Neutrophil (primary cell): ENCODE measurements at regions not wholly inside any gene's neighbourhood (a gene's known extent, or its start where the extent isn't known, plus 50 kb on each side); places are given as distances from the start of the nearest gene placed in this dataset.
"Not testable (repeated sequence)": the region's sequence is repeated elsewhere in the genome, so short reads cannot be mapped to it uniquely, and the experiment has no call there.

Source experiments
- H3K27ac ChIP-seq: fragments of 200-600 bp; sonication (generic); 2 replicates; pipeline ENCODE4 v1.5.1; 2016; ENCODE audit warnings: mild to moderate bottlenecking, moderate library complexity
- H3K27me3 ChIP-seq: fragments of 200-600 bp; sonication (generic); 2 replicates; pipeline ENCODE4 v1.6.0; 2016; ENCODE audit warnings: mild to moderate bottlenecking
- H3K36me3 ChIP-seq: fragments of 200-600 bp; sonication (generic); 2 replicates; pipeline ENCODE4 v1.5.1; 2017
- H3K4me1 ChIP-seq, 2 experiments: fragments of 200-600 bp in 1 of 2; sonication (generic) in 1 of 2; 1 replicate in 1 of 2; 2 replicates in 1 of 2; pipeline versions ENCODE4 v1.5.1 to v1.6.1; 2013 to 2016; ENCODE audit warnings: low read depth in 1 of 2, low read length in 1 of 2, mild to moderate bottlenecking in 1 of 2, moderate library complexity in 1 of 2; ENCODE audit not compliant: control insufficient read depth in 1 of 2, insufficient read depth in 1 of 2
- H3K4me3 ChIP-seq, 2 experiments: fragments of 200-600 bp in 1 of 2; sonication (generic) in 1 of 2; 1 replicate in 1 of 2; 2 replicates in 1 of 2; pipeline ENCODE4 v1.5.1; 2013 to 2016; ENCODE audit warnings: low read depth in 1 of 2, low read length in 1 of 2, mild to moderate bottlenecking in 1 of 2, moderate library complexity in 1 of 2
- H3K9me3 ChIP-seq: fragments of 200-600 bp; sonication (generic); 2 replicates; pipeline ENCODE4 v1.5.1; 2016
- TF ChIP-seq, protein P1 (sequence below): fragments of 200-600 bp; sonication (generic); IDR thresholded peaks from 2 replicates; pipeline ENCODE4 v1.5.1; 2016; ENCODE audit warnings: antibody characterized with exemption

GRCh38 chr2:9722451-9722850 is 91.7 kb upstream of the YWHAQ start:
- no peak overlapping the region for H3K27ac ChIP-seq
- H3K4me3 ChIP-seq: no peak overlapping the region
- H3K9me3 ChIP-seq: no peaks in the 10 kb centered on the region
- H3K27me3 ChIP-seq: no peaks in the 10 kb centered on the region
- no peaks in the 10 kb centered on the region for H3K4me1 ChIP-seq
- TF ChIP-seq, protein P1, sequence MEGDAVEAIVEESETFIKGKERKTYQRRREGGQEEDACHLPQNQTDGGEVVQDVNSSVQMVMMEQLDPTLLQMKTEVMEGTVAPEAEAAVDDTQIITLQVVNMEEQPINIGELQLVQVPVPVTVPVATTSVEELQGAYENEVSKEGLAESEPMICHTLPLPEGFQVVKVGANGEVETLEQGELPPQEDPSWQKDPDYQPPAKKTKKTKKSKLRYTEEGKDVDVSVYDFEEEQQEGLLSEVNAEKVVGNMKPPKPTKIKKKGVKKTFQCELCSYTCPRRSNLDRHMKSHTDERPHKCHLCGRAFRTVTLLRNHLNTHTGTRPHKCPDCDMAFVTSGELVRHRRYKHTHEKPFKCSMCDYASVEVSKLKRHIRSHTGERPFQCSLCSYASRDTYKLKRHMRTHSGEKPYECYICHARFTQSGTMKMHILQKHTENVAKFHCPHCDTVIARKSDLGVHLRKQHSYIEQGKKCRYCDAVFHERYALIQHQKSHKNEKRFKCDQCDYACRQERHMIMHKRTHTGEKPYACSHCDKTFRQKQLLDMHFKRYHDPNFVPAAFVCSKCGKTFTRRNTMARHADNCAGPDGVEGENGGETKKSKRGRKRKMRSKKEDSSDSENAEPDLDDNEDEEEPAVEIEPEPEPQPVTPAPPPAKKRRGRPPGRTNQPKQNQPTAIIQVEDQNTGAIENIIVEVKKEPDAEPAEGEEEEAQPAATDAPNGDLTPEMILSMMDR: no peak
- H3K36me3 ChIP-seq: no peaks in the 10 kb centered on the region

DNA sequence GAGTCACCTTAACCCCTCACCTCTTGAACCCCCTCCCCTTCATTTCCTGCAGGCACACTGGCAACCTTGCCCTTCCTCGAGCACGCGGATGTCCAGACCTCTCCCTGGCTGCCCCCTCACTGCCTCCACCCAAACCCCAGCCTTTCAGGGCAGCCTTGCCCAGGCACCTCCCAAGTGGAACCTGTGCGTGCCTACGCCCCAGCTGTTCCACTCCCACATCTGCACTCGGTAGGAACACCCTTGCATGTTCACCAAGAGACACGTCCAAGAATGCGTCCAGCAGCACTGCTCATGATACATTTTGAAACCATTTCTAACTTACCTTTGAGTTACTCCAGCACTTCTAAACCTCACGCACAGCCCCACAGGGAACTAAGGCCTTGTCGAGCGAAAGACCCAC is 93.8 kb upstream of the YWHAQ start:
- Histone ChIP-seq H3K9me3 (no peaks in the 10 kb centered on the region), H3K4me1 (no peaks in the 10 kb centered on the region), H3K27me3 (no peaks in the 10 kb centered on the region), H3K27ac (no peak overlapping the region), H3K4me3 (no peak overlapping the region), H3K36me3 (no peaks in the 10 kb centered on the region)
- TF ChIP-seq, protein P1: no peak

DNA sequence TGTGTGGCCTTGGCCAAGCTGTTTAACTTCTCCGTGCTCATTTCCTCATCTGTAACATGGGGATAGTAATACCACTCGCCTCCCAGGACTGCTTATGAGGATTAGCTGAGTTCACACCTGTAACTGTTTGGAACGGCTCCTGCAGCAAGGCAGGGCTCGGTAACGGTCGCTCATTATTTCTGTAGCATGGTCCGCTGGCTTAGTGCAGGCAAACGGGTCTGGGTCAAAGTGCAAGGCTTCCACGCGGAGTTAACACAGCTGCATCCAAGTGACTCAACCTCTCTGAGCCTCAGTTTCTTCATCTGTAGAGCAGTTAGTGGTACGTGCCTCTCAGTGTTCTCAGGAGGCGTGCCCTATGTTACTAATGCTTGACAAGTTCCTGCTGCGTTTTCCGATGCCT is 94.3 kb upstream of the YWHAQ start:
- no peaks in the 10 kb centered on the region for H3K36me3 ChIP-seq
- no peak overlapping the region for H3K27ac ChIP-seq
- H3K9me3 ChIP-seq: no peaks in the 10 kb centered on the region
- H3K27me3 ChIP-seq: no peaks in the 10 kb centered on the region
- no peaks in the 10 kb centered on the region for H3K4me1 ChIP-seq
- TF ChIP-seq, protein P1: no peak
- H3K4me3 ChIP-seq: no peak overlapping the region

DNA sequence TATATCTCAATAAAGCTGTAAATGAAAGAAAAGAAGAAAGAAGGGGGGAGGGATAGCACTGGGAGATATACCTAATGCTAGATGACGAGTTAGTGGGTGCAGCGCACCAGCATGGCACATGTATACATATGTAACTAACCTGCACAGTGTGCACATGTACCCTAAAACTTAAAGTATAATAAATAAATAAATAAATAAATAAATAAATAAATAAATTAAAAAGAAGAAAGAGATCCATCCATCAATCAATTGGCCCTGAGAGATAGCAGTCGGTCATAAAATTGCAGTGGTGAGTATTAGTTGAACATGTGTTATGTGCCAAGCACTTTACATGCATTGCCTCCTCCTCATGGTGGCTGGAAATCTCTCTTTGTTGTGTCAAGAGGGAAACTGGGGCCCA is 95.2 kb upstream of the YWHAQ start:
- not testable (repeated sequence) for H3K27ac ChIP-seq, H3K9me3 ChIP-seq, H3K4me3 ChIP-seq, H3K36me3 ChIP-seq, H3K4me1 ChIP-seq, H3K27me3 ChIP-seq

- not testable (repeated sequence) for H3K4me3 ChIP-seq
Observed at GRCh38 chr2:9730523-9730922, 99.7 kb upstream of the YWHAQ start.

DNA sequence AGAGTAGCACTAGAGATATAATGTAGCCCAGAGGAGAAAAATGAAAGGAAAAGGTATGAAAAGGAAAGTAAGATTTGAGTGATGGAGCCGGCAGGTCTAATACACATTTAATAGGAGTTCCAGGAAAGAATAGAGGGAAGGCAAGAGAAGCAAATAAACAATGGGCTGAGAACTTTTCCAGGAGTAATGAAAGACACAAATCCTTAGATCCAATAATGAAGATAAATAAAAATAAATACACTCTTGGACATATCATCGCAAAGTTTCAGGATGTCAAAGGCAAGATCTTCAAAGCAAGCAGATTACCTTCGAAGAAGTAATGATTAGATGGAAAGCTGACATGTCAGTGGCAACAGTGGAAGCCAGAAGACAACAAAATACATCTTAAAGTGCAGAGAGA is 102.0 kb upstream of the YWHAQ start:
- Histone ChIP-seq H3K27ac (no peak overlapping the region), H3K27me3 (no peaks in the 10 kb centered on the region), H3K4me1 (no peaks in the 10 kb centered on the region), H3K4me3 (no peak overlapping the region), H3K9me3 (no peaks in the 10 kb centered on the region), H3K36me3 (no peaks in the 10 kb centered on the region)
- TF ChIP-seq, protein P1: no peak

More at GRCh38 chr2:9730523-9730922, 99.7 kb upstream of the YWHAQ start:
- not testable (repeated sequence) for H3K27me3 ChIP-seq, H3K36me3 ChIP-seq, H3K9me3 ChIP-seq, H3K27ac ChIP-seq, H3K4me1 ChIP-seq

- H3K36me3 ChIP-seq: no peaks in the 10 kb centered on the region
- H3K4me3 ChIP-seq: no peak overlapping the region
Observed at GRCh38 chr2:9734308-9734707, 103.5 kb upstream of the YWHAQ start.

More at GRCh38 chr2:9734308-9734707, 103.5 kb upstream of the YWHAQ start:
- Histone ChIP-seq H3K9me3 (no peaks in the 10 kb centered on the region), H3K27ac (no peak overlapping the region), H3K27me3 (peaks cover 9% of the 10 kb centered on the region), H3K4me1 (no peaks in the 10 kb centered on the region)
- TF ChIP-seq, protein P1: no peak
